ENCODE measurements at regions not wholly inside any gene's neighbourhood (a gene's known extent, or its start where the extent isn't known, plus 50 kb on each side); places are given as distances from the start of the nearest gene placed in this dataset.

DNA sequence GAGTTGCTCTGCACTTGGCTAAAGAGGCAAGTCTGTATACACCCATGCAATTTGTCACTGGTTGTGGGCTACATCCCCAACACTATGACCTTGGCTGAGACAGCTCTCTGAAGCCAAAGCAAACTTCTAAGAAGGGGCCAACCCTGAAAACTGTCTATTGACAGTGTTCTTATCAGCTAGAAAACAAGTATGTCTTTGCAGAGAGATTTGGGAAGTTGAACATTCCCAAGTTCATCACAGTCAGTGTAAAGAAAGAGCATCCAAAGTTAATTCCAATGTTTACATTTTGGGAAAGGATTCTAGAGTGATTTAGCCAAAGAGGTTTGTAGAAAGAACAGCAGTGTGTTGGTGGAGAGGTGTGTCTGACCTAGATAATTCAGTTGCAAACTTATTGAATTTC lies 711.1 kb upstream of the CHD1 start:
- no peak overlapping the region for H3K27ac Mint-ChIP-seq
- ATAC-seq (no peak), DNase-seq (ENCODE audit: low spot score) (no peak)
- CTCF ChIA-PET = no interaction called here
- no peaks in the 10 kb centered on the region for H3K4me1 Mint-ChIP-seq
- TF ChIP-seq, protein P1, sequence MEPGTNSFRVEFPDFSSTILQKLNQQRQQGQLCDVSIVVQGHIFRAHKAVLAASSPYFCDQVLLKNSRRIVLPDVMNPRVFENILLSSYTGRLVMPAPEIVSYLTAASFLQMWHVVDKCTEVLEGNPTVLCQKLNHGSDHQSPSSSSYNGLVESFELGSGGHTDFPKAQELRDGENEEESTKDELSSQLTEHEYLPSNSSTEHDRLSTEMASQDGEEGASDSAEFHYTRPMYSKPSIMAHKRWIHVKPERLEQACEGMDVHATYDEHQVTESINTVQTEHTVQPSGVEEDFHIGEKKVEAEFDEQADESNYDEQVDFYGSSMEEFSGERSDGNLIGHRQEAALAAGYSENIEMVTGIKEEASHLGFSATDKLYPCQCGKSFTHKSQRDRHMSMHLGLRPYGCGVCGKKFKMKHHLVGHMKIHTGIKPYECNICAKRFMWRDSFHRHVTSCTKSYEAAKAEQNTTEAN (CRISPR knock-in tag; IDR thresholded peaks at IDR 0.05) = no peak
- TF ChIP-seq ZNF121 (CRISPR knock-in tag; IDR thresholded peaks at IDR 0.05) = no peak
- TF ChIP-seq NFE2L1 (CRISPR knock-in tag; IDR thresholded peaks at IDR 0.05) = no peak
- no peak for TF ChIP-seq ZNF317 (CRISPR knock-in tag; IDR thresholded peaks at IDR 0.05; ENCODE audit: borderline replicate concordance, low read depth)
- TF ChIP-seq, protein P2, sequence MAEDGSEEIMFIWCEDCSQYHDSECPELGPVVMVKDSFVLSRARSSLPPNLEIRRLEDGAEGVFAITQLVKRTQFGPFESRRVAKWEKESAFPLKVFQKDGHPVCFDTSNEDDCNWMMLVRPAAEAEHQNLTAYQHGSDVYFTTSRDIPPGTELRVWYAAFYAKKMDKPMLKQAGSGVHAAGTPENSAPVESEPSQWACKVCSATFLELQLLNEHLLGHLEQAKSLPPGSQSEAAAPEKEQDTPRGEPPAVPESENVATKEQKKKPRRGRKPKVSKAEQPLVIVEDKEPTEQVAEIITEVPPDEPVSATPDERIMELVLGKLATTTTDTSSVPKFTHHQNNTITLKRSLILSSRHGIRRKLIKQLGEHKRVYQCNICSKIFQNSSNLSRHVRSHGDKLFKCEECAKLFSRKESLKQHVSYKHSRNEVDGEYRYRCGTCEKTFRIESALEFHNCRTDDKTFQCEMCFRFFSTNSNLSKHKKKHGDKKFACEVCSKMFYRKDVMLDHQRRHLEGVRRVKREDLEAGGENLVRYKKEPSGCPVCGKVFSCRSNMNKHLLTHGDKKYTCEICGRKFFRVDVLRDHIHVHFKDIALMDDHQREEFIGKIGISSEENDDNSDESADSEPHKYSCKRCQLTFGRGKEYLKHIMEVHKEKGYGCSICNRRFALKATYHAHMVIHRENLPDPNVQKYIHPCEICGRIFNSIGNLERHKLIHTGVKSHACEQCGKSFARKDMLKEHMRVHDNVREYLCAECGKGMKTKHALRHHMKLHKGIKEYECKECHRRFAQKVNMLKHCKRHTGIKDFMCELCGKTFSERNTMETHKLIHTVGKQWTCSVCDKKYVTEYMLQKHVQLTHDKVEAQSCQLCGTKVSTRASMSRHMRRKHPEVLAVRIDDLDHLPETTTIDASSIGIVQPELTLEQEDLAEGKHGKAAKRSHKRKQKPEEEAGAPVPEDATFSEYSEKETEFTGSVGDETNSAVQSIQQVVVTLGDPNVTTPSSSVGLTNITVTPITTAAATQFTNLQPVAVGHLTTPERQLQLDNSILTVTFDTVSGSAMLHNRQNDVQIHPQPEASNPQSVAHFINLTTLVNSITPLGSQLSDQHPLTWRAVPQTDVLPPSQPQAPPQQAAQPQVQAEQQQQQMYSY (CRISPR knock-in tag; IDR thresholded peaks at IDR 0.05) = no peak
- no peaks in the 10 kb centered on the region for H3K36me3 Mint-ChIP-seq
- no peaks in the 10 kb centered on the region for H3K27me3 Mint-ChIP-seq (ENCODE audit: low read depth)
- H3K9me3 Mint-ChIP-seq = peaks cover 7% of the 10 kb centered on the region
- H3K4me3 Mint-ChIP-seq = no peak overlapping the region
- POLR2A ChIA-PET = no interaction called here

DNA sequence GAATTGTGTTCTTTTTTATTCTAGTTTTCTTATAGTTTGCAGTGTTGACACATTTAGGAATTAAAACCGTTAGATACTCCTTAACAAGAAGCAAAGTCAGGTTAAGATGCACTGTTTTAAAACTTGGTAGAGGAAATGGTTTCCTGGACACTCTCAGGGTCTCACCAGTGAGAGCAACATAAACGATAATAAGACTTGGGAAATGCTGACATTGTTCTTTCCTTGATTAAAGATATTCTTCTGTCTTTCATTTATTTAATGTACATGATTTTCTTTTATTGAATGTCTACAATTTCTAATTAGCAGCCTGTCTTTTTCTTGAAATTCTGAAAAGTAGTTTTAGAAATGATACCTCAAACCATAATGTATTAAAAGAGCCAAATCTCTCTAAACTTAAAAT lies 707.9 kb upstream of the CHD1 start:
- Mint-ChIP-seq H3K4me1 (no peaks in the 10 kb centered on the region), H3K27me3 (ENCODE audit: low read depth) (no peaks in the 10 kb centered on the region), H3K9me3 (no peaks in the 10 kb centered on the region), H3K27ac (no peak overlapping the region), H3K36me3 (no peaks in the 10 kb centered on the region), H3K4me3 (no peak overlapping the region)
- no peak for ATAC-seq
- DNase-seq (ENCODE audit: low spot score) = no peak
- ChIA-PET CTCF (interaction anchor here (0.5 kb wide), 1 partner anchor 1108 kb away, joined by 4 read pairs; no protein-coding TSS in a partner anchor), POLR2A (no interaction called here)
- TF ChIP-seq ZNF423 (CRISPR knock-in tag; IDR thresholded peaks at IDR 0.05) = no peak
- no peak for TF ChIP-seq ZNF232 (CRISPR knock-in tag; IDR thresholded peaks at IDR 0.05)
- no peak for TF ChIP-seq ZNF138 (CRISPR knock-in tag; conservative IDR thresholded peaks at IDR 0.05)
- TF ChIP-seq, protein P3, sequence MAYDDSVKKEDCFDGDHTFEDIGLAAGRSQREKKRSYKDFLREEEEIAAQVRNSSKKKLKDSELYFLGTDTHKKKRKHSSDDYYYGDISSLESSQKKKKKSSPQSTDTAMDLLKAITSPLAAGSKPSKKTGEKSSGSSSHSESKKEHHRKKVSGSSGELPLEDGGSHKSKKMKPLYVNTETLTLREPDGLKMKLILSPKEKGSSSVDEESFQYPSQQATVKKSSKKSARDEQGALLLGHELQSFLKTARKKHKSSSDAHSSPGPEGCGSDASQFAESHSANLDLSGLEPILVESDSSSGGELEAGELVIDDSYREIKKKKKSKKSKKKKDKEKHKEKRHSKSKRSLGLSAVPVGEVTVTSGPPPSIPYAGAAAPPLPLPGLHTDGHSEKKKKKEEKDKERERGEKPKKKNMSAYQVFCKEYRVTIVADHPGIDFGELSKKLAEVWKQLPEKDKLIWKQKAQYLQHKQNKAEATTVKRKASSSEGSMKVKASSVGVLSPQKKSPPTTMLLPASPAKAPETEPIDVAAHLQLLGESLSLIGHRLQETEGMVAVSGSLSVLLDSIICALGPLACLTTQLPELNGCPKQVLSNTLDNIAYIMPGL (CRISPR knock-in tag; IDR thresholded peaks at IDR 0.05) = no peak
- TF ChIP-seq ZNF396 (CRISPR knock-in tag; IDR thresholded peaks at IDR 0.05; ENCODE audit: borderline replicate concordance) = no peak
- no peak for TF ChIP-seq EMX1 (CRISPR knock-in tag; IDR thresholded peaks at IDR 0.05)
- TF ChIP-seq, protein P4, sequence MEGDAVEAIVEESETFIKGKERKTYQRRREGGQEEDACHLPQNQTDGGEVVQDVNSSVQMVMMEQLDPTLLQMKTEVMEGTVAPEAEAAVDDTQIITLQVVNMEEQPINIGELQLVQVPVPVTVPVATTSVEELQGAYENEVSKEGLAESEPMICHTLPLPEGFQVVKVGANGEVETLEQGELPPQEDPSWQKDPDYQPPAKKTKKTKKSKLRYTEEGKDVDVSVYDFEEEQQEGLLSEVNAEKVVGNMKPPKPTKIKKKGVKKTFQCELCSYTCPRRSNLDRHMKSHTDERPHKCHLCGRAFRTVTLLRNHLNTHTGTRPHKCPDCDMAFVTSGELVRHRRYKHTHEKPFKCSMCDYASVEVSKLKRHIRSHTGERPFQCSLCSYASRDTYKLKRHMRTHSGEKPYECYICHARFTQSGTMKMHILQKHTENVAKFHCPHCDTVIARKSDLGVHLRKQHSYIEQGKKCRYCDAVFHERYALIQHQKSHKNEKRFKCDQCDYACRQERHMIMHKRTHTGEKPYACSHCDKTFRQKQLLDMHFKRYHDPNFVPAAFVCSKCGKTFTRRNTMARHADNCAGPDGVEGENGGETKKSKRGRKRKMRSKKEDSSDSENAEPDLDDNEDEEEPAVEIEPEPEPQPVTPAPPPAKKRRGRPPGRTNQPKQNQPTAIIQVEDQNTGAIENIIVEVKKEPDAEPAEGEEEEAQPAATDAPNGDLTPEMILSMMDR (IDR thresholded peaks at IDR 0.05) = no peak
- TF ChIP-seq, protein P5, sequence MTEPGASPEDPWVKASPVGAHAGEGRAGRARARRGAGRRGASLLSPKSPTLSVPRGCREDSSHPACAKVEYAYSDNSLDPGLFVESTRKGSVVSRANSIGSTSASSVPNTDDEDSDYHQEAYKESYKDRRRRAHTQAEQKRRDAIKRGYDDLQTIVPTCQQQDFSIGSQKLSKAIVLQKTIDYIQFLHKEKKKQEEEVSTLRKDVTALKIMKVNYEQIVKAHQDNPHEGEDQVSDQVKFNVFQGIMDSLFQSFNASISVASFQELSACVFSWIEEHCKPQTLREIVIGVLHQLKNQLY (CRISPR knock-in tag; IDR thresholded peaks at IDR 0.05) = no peak

All from WTC11 (cell line).